ENCODE measurements at regions not wholly inside any gene's neighbourhood (a gene's known extent, or its start where the extent isn't known, plus 50 kb on each side); places are given as distances from the start of the nearest gene placed in this dataset.

- no peak for TF ChIP-seq MLLT10 (CRISPR knock-in tag; IDR thresholded peaks at IDR 0.05)
Measured at GRCh38 chr11:21933095-21933494, 259.8 kb upstream of the ANO5 start (continued).

- WGBS (ENCODE audit: low lambda C conversion rate), result 34% methylated on average over 4 of the region's 4 CpGs
- H3K27ac ChIP-seq (ENCODE audit: extremely low read length, insufficient read depth, low read length), result no peak overlapping the region
- DNase-seq (ENCODE audit: low spot score), result no peak
Measured at GRCh38 chr11:21944577-21944976, 248.3 kb upstream of the ANO5 start.

More at GRCh38 chr11:21944577-21944976, 248.3 kb upstream of the ANO5 start:
- BruUV-seq (replicated peaks), result no TSS peak
- Histone ChIP-seq H3K9me3 (ENCODE audit: low read length) (0 out of 2 replicates have a peak, but pooled peaks cover 6% of the 10 kb centered on the region), H3K27me3 (ENCODE audit: control insufficient read depth in 1 of 2, insufficient read depth in 2 of 2, low read length in 2 of 2) (no peaks in the 10 kb centered on the region), H3K79me2 (ENCODE audit: insufficient read depth, low read length) (no peaks in the 10 kb centered on the region), H3K9ac (ENCODE audit: insufficient read depth, low read depth, low read length) (no peak overlapping the region), H2AFZ (ENCODE audit: low read length) (no peak overlapping the region), H4K20me1 (ENCODE audit: insufficient read depth, low read length) (no peaks in the 10 kb centered on the region), H3K36me3 (replicated peaks in 1 of 2; ENCODE audit: control insufficient read depth in 1 of 2, insufficient read depth in 2 of 2, low read length in 2 of 2) (no peaks in the 10 kb centered on the region), H3K4me3 (replicated peaks in 1 of 3; ENCODE audit: insufficient read depth in 1 of 3, low read depth in 2 of 3, low read length in 3 of 3) (no peak overlapping the region), H3K4me2 (ENCODE audit: low read depth, low read length) (no peak overlapping the region), H3K4me1 (ENCODE audit: insufficient read depth, low read length) (no peaks in the 10 kb centered on the region)
- POLR2A ChIA-PET, result no interaction called here
- in situ Hi-C loops (cut with HindIII; ENCODE audit: extremely low pct_ligation_motif_present, low pct_unique_long_range_greater_than_20kb), result no loop called here
- no peak for FAIRE-seq
- no peak for ATAC-seq
- TF ChIP-seq GATAD1 (CRISPR knock-in tag; IDR thresholded peaks at IDR 0.05) (no peak), PLRG1 (conservative IDR thresholded peaks at IDR 0.05) (no peak), ZMAT3 (CRISPR knock-in tag; conservative IDR thresholded peaks at IDR 0.05) (no peak), KLF16 (CRISPR knock-in tag; IDR thresholded peaks at IDR 0.05) (no peak), ERF (CRISPR knock-in tag; IDR thresholded peaks at IDR 0.05) (no peak), NRL (CRISPR knock-in tag; IDR thresholded peaks at IDR 0.05; ENCODE audit: borderline replicate concordance) (no peak), ZZZ3 (CRISPR knock-in tag; IDR thresholded peaks at IDR 0.05; ENCODE audit: borderline replicate concordance) (no peak), RNF219 (CRISPR knock-in tag; IDR thresholded peaks at IDR 0.05) (no peak), NFE2L1 (CRISPR knock-in tag; IDR thresholded peaks at IDR 0.05; ENCODE audit: borderline replicate concordance) (no peak), KLF13 (CRISPR knock-in tag; IDR thresholded peaks at IDR 0.05) (no peak), ARID4A (CRISPR knock-in tag; IDR thresholded peaks at IDR 0.05; ENCODE audit: borderline replicate concordance) (no peak), SIX1 (CRISPR knock-in tag; IDR thresholded peaks at IDR 0.05; ENCODE audit: borderline replicate concordance) (no peak), HNF4G (IDR thresholded peaks at IDR 0.05; ENCODE audit: borderline replicate concordance, low read depth, low read length) (no peak), HNF4G (CRISPR knock-in tag; IDR thresholded peaks at IDR 0.05; ENCODE audit: borderline replicate concordance, low read depth) (no peak), TAF15 (IDR thresholded peaks at IDR 0.05; ENCODE audit: low read depth, low read length, poor library complexity, severe bottlenecking) (no peak), ZNF17 (CRISPR knock-in tag; IDR thresholded peaks at IDR 0.05) (no peak), ATF5 (CRISPR knock-in tag; IDR thresholded peaks at IDR 0.05; ENCODE audit: low read depth) (no peak)
- CTCF ChIA-PET (ENCODE audit: low intra/inter-chr PET ratio, low total read pairs), result no interaction called here
- intact Hi-C loops (cut with micrococcal nuclease; ENCODE audit: unreplicated experiment), result no loop called here
